Activated CD4-positive, alpha-beta T cell treated with anti-CD3 and anti-CD28 coated beads for 24 hours (primary cell): ENCODE measurements at regions not wholly inside any gene's neighbourhood (a gene's known extent, or its start where the extent isn't known, plus 50 kb on each side); places are given as distances from the start of the nearest gene placed in this dataset.
"Not testable (repeated sequence)": the region's sequence is repeated elsewhere in the genome, so short reads cannot be mapped to it uniquely, and the experiment has no call there.

Experiments
- DNase-seq, 2 donors: peaks; one replicate each; pipeline ENCODE4 v3.0.0-alpha.2; 2020; ENCODE audit warnings: low read depth in 2 of 2

DNA sequence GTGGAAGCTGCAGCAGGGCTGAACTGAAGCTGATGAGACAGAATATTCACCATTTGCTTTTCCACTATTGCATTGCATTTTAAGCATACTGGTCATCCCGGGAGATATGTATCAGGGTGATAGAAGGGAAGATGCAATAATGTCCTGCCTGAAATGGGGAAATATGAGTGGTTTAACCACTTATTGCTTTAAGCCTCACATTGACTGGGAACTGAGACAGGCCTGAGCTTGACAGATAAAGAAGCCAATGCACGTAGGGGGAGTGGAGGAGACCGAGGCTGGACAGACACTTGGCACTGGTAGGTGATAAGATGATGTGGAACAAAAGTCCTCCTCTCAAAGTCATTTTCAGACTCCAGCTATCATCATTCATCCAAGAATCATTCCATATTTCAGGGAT is 911.7 kb upstream of the NCAM2 start:
- DNase-seq = no peak

- DNase-seq = no peak
Measured at GRCh38 chr21:20106368-20106767, 891.8 kb upstream of the NCAM2 start.

GRCh38 chr21:20108016-20108415 is 890.2 kb upstream of the NCAM2 start:
- no peak for DNase-seq

DNA sequence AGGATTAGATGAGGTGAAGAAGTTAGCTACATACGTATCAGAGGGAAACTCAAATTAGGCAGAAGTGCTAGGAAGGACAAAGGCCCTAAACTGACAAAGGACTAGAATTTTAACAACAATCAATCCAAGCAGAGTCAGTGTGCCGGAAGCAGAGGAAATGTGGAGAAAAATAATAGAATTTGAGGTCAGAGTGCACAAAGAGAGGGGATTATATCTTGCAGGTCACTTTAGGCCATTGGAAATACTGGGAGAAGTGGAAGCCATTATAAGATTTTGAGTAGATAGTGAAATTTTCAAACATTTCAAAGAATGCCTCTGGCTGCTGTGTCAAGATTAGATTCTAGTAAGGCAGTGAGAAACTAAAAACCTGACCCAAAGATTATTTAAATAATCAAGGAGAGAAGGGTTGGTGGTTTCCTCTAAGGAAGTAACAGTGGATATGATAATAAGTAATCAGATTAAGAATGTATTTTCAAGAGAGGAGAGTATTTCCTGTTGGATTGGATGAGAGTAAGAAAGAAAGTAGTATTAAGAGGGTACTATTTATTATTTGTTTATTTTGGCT is 889.2 kb upstream of the NCAM2 start:
- DNase-seq = no peak

- no peak for DNase-seq
Measured at GRCh38 chr21:20110368-20110767, 887.8 kb upstream of the NCAM2 start.

- no peak for DNase-seq
Measured at GRCh38 chr21:20151741-20152140, 846.5 kb upstream of the NCAM2 start.

- DNase-seq = no peak
Measured at GRCh38 chr21:20163167-20163566, 835.0 kb upstream of the NCAM2 start.

DNA sequence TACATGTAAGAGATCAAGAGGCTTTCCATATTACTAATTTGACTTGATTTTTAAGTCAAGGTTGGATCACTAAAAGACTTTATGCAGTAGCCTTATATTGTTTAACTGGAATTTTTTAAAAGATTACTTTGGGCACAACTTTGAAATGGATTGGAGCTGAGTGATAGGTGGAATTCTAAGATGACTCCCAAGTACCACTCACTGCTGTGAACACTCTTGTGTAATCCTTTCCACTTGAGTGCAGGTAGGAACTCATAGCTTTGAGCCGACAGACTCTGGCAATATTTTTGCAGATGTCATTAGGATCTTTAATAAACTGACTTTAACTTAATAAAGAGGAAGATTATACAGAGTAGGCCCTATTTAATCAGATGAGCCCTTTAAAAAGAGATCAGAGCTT is 831.1 kb upstream of the NCAM2 start:
- no peak for DNase-seq

DNA sequence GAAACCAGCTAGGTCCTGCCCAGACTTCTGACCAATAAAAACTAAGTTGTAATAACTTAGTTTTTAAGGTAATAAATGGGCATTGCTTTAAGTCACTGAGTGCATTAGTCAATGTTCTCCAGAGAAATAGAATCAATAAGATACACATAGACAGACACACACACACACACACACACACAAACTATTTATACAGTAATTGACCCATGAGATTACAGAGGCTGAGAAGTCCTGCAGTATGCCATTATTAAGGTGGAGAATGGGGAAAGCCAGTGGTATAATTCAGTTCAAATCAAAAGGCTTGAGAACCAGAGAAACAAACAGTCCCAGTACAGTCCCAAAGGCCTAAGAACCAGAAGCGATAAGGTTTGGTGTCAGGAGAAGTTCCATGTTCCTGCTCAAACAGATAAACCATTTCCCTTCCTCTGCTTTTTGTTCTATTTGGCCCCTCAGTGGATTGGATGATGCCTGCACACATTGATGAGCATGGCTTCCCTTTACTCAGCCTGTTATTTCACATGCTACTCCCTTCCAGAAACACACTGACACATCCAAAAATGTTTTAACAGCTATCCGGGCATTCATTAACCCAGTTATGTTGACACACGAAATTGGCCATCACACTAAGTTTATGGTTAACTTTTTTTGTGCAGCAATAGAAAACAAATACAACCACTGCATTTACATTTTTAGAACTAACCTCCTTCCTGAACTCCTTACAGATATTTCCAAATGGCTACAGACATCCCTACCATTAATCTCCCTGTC is 828.2 kb upstream of the NCAM2 start:
- no peak for DNase-seq

DNA sequence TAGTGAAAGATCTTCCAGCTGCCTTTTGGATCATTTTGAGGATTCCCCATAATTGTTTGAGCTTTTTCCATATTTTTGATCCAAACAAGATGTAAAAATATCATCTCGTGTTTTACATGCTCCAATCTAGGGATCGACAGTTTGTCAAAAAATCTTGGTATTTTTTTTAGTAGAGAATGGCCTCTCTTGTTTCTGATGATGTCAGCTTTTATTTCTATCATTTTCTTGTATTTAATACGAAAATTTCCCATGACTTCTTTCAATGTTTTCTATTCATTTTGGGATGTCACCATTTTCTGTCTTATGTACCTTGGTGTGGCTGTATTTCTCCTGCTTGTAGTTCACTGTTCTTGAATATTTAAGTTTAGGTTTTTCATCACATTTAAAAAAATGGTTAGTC is 812.0 kb upstream of the NCAM2 start:
- DNase-seq = no peak

GRCh38 chr21:20187028-20187427 is 811.2 kb upstream of the NCAM2 start:
- no peak for DNase-seq

- DNase-seq = not testable (repeated sequence)
Measured at GRCh38 chr21:20201323-20201722, 796.9 kb upstream of the NCAM2 start.

GRCh38 chr21:20207335-20207734 is 790.9 kb upstream of the NCAM2 start:
- DNase-seq = no peak

DNA sequence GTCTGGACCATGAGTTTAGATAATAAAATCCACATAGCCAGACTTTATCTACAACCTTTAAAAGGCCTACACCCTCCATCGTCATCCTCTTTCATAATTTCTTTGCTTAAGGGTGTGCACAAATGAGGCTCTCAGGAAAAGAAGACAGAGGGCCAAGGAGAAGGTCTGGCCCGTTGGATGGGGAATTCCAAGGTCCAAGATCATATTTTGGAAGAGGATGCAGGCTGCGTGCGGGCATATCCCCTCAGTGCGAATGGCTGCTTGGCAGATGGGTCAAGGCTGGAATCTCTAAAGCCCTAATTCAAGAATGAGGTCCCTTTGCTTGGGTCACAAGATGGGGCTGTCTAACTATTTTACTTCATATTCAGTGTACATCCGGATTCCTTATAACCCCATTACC is 782.2 kb upstream of the NCAM2 start:
- no peak for DNase-seq

- no peak for DNase-seq
Measured at GRCh38 chr21:20220586-20220985, 777.6 kb upstream of the NCAM2 start.

DNA sequence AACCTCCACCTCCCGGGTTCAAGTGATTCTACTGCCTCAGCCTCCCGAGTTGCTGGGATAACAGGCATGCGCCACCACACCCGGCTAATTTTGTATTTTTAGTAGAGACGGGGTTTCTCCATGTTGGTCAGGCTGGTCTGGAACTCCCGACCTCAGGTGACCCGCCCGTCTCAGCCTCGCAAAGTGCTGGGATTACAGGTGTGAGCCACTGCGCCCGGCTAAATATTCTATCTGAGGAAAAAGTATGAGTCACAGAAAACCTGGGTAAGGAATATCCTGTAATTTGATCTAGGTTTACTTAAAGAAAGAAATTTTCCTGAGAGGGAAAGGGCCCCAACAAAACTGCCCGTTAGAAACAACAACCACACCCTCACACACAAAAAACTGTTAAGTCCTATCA is 776.2 kb upstream of the NCAM2 start:
- not testable (repeated sequence) for DNase-seq

- DNase-seq = not testable (repeated sequence)
Measured at GRCh38 chr21:20236649-20237048, 761.6 kb upstream of the NCAM2 start.

DNA sequence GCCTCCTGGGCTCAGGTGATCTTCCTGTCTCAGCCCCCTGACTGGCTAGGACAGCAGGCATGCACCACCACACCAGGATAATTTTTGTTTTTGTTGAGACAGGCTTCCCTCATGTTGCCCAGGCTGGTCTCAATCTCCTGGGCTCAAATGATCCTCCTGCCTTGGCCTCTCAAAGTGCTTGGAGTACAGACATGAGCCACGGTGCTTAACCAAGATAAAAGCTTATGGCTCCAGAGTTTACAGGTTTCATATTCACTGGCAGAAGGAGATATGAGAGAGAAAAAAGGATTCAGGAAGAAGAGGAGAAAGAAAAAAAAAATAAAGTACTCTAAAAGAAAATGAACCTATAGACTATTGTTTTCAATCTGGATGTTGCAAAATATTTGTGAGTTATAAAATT is 748.8 kb upstream of the NCAM2 start:
- no peak for DNase-seq

GRCh38 chr21:20250337-20250736 is 747.9 kb upstream of the NCAM2 start:
- DNase-seq = no peak

GRCh38 chr21:20253261-20253660 is 744.9 kb upstream of the NCAM2 start:
- DNase-seq = no peak

DNA sequence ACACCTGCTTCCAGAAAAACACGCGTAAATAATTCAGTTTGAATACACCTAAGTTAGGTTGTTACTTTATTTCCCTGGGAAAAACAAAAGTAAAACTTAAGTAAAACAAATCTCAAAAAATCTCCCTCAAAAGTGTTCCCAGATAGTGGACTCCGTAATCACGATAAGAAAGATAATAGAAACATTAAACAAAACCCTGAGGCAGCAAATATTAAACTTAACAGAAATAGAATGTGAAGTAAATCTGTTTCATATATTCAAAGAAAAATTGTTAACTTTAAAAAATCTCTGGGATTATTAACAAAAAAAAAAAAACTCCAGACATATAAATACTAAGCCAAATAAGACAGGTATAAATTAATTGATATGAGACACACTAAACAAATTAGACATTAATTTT is 743.2 kb upstream of the NCAM2 start:
- no peak for DNase-seq

- no peak for DNase-seq
Measured at GRCh38 chr21:20257052-20257740, 741.0 kb upstream of the NCAM2 start.

GRCh38 chr21:20258542-20258941 is 739.7 kb upstream of the NCAM2 start:
- no peak for DNase-seq
